MM.1S (cell line): ENCODE measurements at regions not wholly inside any gene's neighbourhood (a gene's known extent, or its start where the extent isn't known, plus 50 kb on each side); places are given as distances from the start of the nearest gene placed in this dataset.

Experiments used
- EZH2 ChIP-seq: fragments of 300-600 bp; sonication (generic); optimal IDR thresholded peaks from 2 replicates; pipeline ENCODE3; 2017; ENCODE audit warnings: low read depth, mild to moderate bottlenecking, antibody characterized with exemption, low read length, mixed read lengths
- TF ChIP-seq, protein P1 (sequence below): fragments of 300-600 bp; sonication (generic); IDR thresholded peaks from 2 replicates; pipeline ENCODE4 v1.5.1; 2016; ENCODE audit warnings: antibody characterized with exemption, low read length, mixed read lengths

GRCh38 chr7:4602905-4603842, 78.9 kb upstream of the FOXK1 start:
- no peak for TF ChIP-seq EZH2
- TF ChIP-seq, protein P1, sequence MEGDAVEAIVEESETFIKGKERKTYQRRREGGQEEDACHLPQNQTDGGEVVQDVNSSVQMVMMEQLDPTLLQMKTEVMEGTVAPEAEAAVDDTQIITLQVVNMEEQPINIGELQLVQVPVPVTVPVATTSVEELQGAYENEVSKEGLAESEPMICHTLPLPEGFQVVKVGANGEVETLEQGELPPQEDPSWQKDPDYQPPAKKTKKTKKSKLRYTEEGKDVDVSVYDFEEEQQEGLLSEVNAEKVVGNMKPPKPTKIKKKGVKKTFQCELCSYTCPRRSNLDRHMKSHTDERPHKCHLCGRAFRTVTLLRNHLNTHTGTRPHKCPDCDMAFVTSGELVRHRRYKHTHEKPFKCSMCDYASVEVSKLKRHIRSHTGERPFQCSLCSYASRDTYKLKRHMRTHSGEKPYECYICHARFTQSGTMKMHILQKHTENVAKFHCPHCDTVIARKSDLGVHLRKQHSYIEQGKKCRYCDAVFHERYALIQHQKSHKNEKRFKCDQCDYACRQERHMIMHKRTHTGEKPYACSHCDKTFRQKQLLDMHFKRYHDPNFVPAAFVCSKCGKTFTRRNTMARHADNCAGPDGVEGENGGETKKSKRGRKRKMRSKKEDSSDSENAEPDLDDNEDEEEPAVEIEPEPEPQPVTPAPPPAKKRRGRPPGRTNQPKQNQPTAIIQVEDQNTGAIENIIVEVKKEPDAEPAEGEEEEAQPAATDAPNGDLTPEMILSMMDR, result no peak
